ENCODE measurements at regions not wholly inside any gene's neighbourhood (a gene's known extent, or its start where the extent isn't known, plus 50 kb on each side); places are given as distances from the start of the nearest gene placed in this dataset.
A peak's percentile ranks its signal among the peaks of the same experiment; 100 is the strongest.

DNA sequence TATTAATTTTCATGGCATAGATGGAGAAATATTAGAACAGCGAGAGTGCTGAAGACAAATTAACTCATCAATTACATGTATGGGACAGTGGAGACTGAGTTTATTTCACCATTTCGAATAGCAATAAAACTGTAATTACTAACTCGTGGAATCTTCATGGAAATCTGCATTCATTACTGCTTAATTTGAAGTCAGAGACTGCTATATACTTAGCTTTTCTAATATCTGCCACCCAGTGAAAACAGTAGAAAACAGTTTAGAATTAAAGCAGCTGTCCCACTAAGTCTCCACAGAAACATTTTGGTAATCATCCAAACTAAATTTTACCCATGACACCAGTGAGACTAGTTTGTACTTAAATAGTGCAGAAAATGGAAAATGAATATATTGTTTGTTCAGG lies 56.8 kb downstream of the IZUMO3 start:
- DNase-seq, result no peak

DNA sequence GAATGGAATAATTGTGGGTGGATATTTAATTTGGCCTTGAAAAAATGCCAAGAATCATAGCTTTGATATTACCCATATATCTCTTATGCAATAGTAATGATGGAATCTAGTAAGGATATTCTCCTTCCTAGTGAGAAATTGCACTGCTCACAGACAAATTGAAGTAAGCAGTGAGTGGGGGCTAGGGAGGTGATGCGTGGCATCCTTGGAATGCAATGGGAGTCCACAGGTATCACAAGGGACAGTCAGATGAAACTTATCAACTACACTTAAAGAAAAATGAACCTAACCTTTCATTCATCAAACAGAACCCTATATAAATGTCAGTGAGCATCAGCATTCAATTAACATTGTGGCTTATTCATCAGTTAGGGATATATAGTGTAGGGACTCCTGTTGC lies 57.8 kb downstream of the IZUMO3 start:
- no peak for DNase-seq

DNA sequence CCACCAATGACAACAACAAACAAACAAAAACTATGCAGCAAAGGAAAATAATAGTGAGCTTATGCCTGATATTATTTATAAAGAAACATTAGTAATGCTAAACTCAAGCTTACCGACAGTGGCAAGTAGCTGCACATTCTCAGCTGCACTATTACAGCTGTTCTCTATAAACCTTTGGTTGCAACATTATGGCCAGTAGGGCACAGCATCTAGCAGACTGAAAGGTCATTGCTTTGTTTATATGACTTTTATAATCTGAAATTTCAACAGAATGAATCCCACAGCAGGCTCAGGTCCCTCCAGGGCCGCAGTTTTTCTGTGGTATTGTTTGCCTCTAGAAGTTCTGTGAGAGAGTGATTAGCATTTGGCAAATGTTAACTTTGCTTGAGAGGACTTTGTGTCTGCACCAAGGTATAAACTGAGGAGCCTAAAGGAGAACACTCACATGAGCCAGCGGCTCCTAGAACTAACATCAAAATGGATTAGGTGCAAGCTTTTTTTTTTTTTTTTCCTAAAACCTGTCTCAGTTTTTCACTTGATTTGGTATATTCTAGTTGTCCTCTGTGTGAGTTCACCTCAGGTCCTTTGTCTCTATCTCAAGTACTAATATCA lies 58.3 kb downstream of the IZUMO3 start:
- DNase-seq, result no peak

DNA sequence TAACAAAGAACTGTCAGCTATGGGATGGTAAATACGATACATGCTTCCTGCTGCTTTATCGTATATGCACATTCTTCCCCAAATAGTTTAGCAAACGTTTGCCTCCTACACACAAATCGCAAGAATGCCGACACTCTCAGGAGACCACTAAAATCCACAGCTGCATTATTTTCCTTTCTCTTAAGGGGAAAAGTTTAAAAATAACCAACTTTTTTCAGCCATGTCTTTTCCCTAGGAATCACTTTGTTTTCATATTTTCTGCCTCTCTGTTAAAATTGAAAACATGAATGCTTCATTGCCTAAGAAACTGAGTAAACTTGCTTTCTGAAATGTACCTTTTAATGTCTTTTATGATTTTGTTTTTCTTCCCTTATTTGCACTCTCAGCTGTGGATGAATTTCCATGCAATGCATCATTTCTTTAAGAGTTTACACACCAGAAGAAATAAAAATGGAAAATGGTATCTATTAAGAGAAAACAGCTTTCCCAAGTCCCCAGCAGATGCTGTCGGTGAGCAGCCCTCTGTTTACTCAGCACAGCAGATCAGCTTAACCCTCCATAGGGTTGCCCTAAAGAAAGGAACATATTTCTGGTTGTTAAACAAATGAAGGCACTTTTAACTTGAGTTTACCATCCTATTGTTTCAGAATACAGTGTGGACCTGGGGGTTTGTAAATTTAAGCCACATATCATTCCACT lies 66.2 kb downstream of the IZUMO3 start:
- DNase-seq, result no peak

DNA sequence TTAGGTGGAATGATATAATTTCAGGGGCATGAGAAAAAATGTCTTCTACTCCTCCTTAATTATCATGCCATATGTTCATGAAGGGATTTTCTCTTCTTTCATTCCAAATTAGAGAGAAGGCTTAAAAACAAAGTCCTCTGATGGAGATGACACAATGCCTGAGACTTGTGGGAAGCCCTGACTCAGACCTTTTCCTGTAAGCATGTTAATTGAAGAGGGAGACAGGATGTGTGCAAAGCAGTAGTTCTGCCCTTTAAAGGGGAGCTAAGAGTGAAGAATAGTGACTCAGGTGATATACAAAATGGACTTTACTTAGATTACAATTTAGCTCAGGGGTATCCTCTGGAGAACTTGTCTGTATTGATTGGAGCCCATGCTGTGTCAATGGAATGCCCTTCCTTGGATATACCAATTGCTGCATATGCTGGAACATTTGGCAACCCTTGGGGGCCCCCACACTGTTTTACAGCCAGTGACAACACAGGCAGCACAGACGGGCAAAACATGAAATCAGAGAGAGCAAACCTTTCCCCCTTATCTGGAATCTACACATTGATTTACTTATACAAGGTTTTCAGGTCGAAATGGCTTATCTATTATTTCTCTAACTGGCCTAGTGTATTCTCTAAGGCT lies 81.3 kb downstream of the IZUMO3 start:
- no peak for DNase-seq

DNA sequence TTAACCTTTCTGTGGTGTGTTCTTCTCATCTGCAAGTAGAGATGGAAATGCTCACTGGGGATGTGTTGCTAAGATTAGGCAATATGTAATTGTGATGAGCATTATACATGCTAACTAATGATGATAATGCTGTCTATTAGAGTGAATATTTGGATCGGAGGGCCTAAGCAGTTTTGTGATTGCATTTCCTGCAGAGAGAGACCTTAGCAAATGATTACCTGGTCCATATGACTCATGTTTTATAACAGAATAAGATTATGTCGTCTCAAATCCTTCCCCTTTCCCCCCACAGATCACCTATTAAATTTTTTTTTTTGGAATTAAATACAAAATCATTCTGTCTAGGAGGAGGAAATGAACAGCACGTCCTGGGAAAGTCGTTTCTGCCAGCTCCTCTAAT lies 82.7 kb downstream of the IZUMO3 start:
- no peak for DNase-seq

DNA sequence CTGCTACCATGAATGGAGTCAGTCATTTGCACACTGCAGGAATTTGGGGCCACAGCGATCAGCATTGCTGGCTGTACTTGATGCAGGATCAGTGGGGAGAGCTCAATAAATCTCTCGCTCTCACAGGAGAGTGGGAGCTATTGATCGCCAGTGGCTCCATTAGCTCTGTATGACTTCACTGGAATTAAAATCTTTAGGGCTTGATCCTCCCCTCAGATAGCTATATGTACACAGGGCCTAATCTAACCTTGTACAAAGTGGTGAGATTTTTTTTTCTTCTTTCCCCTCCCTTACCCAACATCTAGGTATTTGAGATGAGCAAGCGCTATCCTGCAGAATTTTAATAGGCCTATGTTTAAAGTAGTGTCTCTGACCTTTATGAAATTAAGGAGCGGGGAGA lies 84.9 kb downstream of the IZUMO3 start:
- DNase-seq, result no peak

DNA sequence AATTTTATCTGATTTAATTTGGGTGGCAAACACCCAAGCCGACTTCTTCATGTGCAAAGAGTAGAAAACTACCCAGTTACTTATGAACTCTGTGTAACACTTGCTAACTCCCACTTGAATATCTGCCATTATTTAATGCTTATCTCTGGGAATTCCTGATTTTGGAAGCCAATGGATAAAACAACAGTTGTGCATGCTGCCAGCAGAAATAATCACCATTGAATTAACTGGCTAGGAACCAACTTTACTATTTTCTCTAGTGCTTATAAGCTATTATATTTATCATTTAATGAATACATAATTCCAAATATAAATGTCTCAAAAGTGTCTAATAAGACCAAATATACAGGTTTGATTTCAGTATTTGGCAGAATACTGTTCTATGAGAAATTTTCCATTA lies 85.7 kb downstream of the IZUMO3 start:
- DNase-seq, result no peak

DNA sequence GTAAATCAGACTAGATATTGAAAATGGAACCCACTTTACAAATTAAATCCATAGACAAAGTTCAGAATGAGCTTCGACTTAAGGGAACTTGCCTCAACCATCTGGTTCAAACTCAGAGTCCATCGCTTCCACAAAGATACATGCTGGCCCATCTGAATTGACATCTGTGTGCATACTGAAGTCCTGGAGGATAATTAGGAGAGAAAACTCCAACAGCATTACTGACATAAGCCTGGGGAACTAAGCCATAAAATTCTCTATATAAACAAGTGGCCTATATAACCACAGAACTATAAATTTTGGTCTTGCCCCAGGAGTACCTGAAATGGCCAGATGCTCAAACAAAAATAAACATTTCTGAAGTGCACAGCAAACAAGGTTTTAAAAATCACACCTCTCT lies 94.4 kb downstream of the IZUMO3 start:
- DNase-seq, result peak; percentile 6

DNA sequence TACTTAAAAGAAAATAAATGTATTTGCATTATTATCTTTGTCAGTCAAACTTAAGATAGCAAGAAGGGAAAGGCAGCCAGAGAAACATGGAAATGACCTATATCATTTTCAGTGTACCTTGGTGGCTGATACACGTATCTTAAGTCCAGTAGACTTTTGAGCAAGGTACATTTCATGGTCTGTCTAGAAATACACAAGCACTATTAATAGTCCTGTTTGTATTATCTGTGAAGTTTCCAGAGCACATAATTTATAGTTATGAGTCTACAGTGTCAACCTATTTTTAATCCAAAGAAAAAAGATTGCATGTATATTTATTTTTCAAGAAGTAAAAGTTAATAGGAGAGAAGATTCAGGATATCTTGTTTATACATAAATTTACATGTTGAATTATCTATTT lies 95.7 kb downstream of the IZUMO3 start:
- DNase-seq, result no peak

DNA sequence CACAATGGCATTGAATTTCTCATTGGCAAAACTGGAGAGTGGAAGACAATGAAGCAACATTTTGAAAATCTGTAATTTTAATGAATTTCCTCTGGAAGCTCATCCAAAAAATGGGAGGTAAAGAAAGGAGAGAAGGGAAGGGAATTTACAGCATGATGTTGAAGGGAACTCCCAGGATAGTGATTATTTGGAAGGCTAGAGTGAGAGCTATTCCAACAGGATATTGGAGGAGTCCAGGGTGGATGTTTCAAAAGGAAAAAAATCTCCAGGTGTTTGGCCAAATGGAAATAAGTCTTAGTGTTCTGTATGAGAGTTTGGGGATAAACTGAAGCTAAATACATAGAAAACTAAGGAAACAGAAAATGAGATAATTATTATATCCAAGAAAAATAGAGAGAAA lies 106.2 kb downstream of the IZUMO3 start:
- DNase-seq, result no peak

DNA sequence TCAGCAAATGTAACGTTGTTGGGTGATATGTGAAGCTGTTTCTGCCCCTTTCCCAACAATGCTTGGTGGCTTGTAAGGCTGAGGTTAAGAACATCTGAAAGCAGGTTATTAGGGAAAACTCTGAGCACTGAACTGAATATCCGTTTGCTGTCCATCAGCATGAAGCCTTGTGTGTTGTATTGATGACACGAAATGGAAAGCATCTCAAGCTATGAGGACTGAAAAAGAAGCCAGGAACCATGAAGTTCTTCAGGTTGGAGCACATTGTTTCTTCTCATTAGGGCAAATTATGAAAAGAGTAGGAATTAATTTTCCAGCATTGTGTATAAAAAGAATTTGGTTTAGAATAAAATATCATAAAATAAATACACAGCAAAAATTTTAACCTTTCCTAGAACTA lies 106.8 kb downstream of the IZUMO3 start:
- no peak for DNase-seq

DNA sequence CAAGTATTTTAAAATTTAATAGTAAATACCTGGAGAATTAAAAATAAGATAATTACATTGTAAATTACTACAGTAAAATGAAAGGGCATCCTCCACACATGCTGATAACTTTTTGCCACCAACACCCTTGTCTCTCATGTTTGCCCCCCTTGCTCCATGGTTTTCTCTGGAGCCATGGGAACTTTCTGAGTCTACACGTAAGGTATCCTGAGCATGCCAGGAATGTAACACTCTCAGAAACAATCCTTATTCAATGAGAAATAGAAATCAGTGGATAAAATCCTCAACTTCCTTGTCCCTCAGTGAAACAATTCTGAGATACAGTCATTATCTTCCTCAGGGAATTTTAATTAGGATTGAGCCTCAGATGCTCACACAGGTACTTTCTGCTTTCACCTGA lies 108.9 kb downstream of the IZUMO3 start:
- no peak for DNase-seq

DNA sequence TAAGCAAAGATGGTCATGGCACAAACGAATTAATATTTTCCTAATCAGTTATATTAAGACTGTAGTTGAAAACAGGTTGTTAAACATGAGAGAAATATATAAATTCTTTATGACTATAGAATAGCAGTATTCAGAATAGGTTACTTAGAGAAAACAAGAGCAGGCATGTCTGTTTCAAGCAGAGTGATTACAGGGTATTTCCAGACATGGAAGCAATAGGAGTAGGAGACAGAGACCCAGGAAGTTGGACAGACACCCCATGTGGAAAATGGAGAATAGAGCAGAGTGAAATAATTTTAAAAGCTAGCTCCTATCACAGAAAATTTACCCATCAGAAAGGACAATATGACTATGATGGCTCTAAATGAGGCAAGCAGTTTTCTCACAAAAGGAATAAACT lies 111.5 kb downstream of the IZUMO3 start:
- DNase-seq, result no peak

DNA sequence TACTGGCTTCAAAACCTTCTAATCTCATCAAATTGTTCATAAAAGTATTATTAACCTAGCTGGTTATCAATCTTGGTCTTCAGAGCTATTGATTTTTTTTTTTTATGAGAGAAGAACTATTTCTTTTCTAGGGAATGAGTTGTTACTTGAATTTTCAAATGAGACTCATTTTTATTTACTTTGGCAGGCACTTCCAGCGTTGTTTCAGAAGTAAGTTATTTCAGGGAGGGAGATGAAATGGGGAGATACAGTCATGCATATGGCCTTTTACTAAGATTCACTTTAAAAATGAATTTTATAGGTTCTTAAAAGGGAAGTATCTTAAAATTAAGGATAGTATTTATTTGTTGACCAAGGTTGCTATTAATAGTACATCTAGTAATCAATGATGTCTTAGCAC lies 129.6 kb downstream of the IZUMO3 start:
- DNase-seq, result no peak

DNA sequence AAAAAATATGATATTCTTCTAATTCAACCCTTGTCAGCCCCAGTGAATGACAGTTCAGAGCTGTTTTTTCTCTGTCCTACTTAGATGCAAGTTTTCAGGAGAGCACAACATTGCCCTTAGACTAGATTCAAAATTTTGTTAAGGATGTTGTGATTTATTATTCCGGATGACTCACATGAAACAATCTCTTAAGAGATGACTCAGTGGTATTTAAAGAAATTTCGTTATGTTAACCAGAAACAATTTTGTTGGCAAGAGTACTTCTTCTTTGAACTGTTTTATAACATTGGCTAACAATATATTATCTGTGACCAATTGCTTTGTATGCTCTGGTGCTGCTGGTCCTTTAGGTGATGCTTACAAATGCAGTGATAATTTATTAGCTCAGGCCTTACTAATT lies 132.0 kb downstream of the IZUMO3 start:
- DNase-seq, result no peak

DNA sequence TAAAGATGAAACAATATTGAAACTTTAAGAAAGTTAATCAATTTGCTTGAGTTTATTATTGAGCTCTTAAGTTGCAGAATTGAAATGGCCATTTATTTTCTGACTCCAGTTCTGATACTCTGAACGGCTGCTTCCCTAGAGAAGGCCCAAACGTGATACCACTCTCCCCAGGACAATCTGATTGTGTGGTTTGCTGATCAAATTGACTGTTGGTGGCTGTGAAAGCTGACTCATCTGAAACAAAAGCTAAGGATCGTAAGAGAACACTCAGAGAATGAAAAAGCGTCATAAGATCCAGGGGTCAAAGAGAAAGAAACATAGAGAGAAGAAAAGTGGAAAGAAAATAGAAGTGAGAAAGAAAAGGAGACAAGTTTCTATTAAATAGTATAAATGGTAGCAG lies 147.2 kb downstream of the IZUMO3 start:
- no peak for DNase-seq

DNA sequence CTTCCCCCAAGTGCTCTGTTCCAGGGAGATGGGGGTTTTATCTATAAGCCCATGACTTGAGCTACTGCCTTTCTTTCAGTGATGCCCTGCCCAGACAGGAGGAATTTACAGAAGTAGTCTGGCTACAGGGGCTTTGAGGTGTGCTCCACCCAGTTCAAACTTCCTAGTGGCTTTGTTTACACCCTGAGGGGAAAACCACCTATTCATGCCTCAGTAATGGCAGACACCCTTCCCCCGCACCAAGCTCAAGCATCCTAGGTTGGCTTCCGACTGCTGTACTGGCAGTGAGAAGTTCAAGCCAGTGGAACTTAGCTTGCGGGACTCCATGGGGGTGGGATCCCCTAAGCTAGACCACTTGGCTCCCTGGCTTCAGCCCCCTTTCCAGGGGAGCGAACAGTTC lies 154.6 kb downstream of the IZUMO3 start:
- no peak for DNase-seq

DNA sequence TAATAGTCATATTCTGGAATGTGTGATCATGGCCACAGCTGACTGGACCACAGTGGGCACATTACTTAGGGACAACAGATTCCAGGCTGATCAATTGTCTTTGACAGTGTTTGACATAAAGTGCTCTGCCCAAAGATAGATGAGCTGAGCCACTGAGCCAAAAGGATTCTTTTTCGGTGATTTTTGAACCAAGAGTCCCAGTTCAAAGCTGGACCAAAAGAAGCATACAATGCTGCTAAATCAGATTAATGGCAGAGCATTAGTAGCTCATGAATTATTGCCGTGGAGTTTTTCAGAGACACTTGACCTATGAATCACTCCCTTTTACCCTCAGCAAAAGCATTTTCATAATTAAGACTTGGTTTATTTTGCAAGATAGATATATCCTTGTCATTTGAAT lies 160.6 kb downstream of the IZUMO3 start:
- DNase-seq, result no peak

DNA sequence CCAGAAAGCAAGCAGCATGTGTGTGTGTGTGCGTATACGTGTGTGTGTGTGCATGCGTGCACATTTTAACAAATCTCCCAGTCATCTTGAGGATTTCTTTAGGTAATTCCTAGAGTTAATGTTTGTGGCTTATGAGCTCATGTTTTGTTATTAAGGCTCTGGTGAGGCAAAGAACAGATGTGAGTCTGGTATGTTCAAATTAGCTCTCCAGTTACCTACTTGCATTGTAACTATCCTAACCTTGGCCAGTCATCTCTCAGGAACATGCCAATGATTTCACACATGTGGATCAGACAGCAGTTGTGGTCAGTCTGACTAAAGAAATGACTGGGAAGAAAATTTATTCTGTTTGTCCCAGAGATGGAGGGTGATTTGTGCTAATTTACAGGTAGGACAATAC lies 163.1 kb downstream of the IZUMO3 start:
- DNase-seq, result no peak

DNA sequence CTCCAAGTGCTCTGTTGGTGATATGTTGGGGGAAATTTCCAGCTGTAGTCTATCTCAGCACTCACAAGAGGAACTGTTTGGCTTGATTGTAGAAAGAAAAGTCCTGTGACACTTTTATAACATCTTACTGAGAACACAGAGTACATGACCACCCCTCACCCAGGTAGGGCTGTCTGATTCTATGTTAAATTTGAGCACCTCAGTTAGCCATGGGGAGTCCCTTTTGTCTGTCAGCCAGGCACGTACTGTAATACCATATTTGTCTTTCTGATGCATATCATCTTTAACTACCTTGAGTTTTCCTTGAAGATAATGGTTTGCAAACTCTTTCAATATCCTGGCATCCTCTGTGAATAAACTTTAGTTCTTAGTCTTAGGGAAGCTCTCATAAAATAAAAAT lies 164.5 kb downstream of the IZUMO3 start:
- no peak for DNase-seq

DNA sequence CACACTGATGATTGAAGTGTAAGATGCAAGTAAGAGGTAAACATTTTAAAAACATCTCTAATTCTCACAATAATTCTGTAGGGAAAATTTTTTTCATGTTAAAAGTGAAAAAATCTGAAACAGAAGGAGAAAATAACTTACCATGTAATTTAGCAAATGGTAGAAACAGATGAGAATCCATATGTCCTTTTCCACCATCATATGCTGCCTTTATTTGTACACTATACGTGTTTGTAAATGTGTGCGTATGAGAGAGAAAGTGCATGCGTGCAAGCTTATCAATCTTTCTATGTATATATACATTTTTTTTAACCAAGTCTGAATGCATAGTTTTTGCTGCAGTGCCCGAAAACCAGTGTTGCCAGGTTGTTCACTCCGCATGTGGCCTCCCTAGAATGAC lies 186.7 kb downstream of the IZUMO3 start:
- no peak for DNase-seq

DNA sequence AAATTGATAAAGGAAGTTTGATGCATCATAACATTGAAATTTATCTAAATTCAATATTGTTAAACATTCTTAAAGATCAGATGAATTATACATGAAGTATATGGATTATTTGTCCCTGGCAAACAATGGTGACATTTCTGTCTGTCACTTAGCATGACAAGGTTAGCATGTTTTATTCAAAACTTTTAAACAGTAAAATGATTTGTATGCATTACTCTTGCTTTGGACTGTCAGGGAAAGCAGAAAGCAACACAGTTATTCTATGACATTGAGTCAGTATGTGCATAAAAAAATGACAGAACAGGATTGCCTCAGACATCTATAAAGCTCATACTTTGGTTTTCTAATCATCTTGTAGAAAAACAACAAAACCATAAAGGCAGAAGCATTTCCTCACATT lies 193.7 kb downstream of the IZUMO3 start:
- no peak for DNase-seq

DNA sequence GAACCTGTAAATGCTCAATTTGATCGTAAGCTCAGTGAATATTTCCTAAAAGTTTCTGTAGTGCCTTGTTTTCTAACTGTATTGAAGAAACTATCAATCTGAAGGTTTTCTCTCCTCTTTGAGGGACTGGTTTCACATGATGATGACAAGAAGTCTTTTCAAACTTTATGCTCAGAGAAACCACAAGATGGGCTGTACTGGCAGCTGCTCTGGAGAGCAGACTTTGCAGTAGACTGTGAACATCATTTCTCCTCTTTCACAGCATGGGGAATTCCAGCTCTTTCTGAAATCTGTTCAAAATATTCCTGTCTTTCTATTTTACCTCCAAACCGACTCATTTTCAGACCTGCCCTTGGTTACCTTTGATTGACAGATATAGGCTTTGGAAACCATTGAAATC lies 194.4 kb downstream of the IZUMO3 start:
- no peak for DNase-seq

DNA sequence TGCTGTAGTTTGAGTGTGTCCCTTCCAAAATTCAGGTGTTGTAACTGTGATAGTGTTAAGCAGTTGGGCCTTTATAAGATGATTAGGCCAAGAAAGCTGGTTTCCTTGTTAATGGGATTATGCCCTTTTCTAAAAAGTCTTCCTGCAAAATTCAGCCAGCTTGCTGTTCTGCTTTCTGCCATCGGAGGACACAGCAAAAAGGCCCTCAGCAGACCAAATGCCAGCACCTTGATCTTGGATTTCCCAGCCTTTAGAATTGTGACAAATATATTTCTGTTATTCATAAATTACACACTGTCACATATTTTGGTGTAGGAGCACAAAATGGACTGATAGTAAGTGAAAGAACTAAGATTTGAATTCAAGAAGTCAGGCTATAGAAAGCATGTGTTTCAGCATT lies 203.2 kb downstream of the IZUMO3 start:
- no peak for DNase-seq
